AG08395 (cell line): ENCODE measurements at regions not wholly inside any gene's neighbourhood (a gene's known extent, or its start where the extent isn't known, plus 50 kb on each side); places are given as distances from the start of the nearest gene placed in this dataset.

Experiments
- DNase-seq: peaks from one replicate; pipeline ENCODE4 v3.0.0; 2012; ENCODE audit warnings: mixed read lengths, low spot score

DNA sequence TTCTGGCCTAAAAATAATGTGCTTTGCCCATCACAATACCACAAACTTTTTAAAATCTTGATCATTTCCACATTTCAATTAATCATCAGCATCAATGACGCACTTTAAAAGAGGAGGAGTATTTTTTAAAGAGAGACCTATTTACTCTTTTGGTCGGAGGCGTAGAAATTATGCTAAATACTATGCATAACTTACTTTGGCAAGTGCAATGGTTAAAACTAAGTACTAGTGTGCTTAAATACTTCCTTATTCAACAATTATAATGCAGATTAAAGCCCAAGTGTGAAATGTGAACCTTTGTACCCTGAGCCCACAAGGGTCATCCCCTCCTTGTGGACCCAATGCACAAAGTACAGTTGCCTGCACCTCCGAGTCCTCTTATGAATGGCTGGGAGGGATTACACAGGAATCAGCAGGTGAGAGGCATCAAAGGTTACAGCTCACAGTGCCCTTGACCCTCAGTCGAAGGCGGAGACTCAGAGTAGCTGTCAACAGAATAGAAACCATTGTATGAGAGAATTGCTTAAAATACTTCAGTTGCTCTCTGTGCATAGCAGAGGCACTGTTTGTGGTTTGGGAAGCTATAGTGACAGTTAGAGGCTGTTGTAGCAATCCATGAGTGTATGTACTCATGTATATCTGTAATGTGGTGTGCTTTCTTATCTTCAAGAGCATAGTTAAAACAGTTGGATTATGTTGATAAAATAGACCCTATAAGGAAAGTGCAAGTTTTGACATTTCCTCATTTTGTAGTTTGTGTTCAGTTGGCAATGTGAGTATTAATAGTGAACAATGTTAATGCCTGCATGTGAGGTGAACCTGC is 151.7 kb upstream of the ITGA4 start:
- no peak for DNase-seq

DNA sequence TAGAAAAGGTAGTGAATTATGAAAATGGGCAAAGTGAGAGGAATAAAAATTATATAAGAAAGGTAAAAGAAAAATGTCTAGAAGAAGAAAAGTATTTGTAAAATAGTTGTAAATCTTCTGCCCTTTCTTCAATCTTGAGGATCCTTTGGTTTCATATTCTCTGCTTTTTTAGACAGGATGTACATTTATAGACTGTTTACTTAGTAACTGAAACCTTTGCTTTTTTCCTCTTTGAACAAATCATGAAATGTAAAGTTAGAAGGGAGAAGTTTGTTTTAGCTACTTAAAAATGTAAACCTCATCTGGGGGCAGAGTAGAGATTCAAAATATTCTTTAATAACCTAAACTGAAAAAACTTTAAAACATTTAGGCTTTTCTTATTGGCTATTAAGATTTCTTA is 150.4 kb upstream of the ITGA4 start:
- DNase-seq, result no peak

DNA sequence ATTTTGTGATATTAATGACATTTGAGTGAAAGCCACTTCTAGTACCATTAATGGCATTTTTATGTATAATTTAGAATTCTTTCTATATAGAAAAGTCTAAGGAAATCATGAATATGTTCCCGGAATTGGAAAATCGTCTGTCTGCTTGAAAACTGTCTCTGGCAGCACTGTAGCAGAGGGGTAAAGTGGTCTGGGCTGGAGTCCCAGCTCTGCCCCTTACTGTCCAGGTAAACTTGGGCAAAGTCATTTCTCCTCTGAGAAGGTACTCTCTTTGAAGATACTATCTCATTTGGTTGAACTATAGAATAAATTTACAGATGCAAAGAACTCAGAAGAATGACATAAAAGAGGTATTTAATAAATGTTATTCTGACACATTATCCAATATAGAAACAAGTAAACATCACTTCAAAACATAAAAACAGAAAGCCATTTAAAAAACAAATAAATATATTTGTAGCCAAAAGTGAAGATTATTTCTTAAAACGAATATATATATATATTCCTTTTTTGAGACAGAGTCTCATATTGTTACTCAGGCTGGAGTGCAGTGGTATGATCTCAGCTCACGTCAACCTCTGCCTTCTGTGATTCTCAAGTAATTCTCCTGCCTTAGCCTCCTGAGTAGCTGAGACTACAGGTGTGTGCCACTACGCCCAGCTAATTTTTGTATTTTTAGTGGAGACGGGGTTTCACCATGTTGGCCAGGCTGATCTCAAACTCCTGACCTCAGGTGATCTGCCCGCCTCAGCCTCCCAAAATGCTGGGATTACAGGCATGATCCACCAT is 149.8 kb upstream of the ITGA4 start:
- no peak for DNase-seq

DNA sequence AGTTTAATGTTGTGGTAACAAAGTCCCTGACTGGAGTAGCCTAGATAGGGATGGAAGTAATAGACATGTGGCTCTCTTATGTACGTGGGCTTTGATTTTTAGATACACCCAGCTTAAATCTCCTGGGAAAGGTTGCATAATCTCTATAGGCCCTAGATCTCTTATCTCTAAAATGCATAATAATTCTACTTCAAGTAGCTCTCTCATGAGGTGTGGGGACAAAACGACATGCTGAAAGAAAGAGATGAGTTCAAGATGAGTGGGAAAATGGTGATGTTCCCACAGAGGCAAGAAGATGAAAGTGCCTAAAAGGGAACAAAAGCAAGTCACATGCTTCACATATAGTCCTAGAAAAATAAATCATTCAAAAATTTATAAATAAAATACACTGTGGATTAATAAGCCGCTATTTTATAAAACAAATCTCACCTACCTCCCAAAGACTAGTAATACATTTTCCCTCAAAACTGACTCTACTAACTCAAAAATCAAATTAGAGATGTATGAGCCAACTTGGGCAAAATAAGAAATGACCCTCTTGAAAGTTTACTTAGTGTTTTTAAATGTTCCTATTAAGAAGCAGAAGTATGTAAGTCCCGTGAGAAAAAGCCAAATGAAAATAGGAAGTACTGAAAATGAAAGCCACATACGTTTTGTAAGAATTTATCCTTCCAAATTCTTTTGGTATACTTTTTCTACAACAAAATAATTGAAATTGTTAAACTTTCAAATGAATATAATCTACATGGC is 148.2 kb upstream of the ITGA4 start:
- DNase-seq, result no peak

- no peak for DNase-seq
These were observed 147.6 kb upstream of the ITGA4 start for GRCh38 chr2:181309586-181309985.

GRCh38 chr2:181310967-181311366 is 146.2 kb upstream of the ITGA4 start:
- DNase-seq, result no peak

- DNase-seq, result no peak
These were observed 145.3 kb upstream of the ITGA4 start for GRCh38 chr2:181311837-181312236.

DNA sequence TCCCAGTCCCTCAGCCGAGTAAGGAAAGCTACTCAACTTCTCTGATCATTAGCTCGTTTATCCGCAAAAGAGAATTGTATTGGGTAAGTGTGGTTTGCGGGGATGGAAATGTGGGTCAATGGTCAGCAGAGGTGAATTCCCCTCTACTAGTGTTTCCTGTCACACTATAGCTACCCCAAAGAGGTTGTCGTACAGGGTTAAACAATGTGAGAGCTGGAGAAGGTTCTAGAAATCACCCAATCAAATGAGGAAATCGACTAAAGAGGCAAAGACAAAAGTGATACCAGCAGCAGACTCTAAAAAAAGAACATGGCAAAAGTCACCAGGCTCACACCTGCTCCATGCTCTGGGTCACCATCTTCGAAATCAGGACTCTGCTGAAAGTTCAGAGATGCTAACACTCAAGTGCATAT is 144.7 kb upstream of the ITGA4 start:
- DNase-seq, result no peak

GRCh38 chr2:181313845-181314244 is 143.3 kb upstream of the ITGA4 start:
- no peak for DNase-seq

DNA sequence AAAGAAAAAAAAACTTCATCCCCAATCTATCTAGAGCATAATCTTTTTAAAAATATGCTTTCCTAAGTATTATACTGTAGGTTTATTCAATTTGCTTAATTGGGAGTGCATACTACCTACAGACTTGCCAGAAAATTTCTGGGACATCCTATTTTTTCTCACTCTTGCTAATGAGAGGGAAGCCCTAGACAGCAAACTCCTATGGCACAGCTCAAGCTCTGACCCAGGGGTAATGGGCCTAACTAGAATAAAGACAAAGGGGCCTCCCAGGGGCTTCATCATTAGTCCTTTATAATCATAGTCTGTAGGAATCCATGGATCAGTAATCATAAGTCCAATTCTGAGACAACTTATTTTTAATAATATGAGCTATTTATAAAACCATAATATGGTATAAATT is 142.6 kb upstream of the ITGA4 start:
- DNase-seq, result no peak

GRCh38 chr2:181317511-181317910 is 139.7 kb upstream of the ITGA4 start:
- DNase-seq, result peak; percentile 4

- DNase-seq, result no peak
These were observed 138.5 kb upstream of the ITGA4 start for GRCh38 chr2:181318504-181319280.

DNA sequence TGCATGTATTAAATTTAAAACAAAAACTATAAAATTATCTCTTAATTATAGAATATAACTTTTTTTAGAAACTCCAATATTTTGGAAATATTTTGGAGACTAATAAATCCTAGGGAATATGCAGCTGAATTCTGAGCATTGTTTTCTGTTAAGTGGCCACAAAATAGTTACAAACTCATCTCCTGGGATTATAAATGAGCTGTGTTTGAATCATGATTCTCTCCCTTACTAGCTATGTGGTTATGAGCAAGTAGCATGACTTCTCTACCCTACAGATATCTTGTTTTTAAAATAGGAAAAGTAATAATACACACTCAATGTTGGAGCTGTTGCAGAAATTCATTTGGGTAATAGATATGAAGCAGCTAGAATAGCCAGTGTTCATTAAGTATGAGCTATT is 137.9 kb upstream of the ITGA4 start:
- peak; percentile 41 for DNase-seq

DNA sequence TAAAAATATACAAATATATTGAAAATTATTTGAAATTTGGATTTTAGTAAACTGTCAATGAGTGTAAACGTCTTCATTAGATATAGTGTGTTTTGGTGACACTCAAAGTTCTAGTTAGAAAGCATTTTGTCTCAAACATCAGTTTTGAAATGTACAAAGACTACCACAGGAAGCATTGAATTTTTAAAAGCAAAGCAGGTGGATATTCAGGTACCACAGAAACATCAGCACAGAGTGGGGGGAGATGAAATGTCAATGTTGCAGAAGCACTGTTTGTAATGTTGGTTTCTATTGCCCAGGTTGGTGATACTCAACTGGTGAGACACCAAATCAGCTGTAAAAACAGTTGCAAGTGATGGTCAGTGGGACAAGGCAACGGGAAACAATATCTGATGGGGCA is 136.5 kb upstream of the ITGA4 start:
- DNase-seq, result no peak

GRCh38 chr2:181324912-181325311 is 132.3 kb upstream of the ITGA4 start:
- no peak for DNase-seq

- DNase-seq, result no peak
These were observed 130.5 kb upstream of the ITGA4 start for GRCh38 chr2:181326661-181327060.

DNA sequence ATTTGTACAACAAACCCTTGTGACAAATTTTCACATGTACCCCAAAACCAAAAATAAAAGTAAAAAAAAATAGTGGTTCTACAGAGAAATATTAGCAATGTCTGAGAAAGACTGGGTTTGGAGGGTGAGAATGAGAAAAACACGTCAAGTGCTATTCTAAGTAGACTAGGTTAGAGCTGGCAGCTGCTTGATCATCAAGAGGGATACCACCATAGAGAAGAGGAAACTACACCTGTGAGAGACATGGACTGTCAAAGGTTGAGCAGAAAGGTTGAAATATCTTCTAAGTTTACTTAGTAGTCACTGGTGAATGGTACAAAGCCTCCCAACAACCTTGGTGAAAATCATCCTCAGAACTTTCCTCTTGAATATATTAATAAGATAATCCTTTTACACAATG is 126.9 kb upstream of the ITGA4 start:
- DNase-seq, result no peak

DNA sequence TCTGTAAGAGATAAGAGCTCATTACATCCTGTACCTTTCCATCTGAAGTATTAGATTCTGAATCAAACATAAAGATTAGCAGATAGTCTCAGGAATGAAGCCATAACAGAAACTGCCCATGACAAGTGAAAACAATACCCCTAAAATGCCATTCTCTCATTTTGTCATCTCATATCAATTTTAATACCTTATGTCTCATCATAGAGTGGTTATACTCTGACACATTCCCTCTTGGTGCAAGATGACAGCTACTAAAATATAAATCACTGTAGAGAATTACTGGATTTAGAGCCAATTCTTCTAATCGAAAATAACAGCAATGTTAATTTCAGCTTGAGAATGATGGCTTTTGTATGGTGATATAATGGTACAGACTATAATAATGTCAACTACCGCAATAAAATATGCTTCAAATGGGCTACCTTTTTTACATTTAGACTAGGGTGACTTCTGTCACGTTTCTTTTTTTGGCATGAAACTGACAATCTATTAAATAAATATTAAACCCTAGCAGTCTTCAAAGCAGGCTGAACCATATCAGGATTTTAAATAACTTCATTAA is 125.1 kb upstream of the ITGA4 start:
- DNase-seq, result no peak

DNA sequence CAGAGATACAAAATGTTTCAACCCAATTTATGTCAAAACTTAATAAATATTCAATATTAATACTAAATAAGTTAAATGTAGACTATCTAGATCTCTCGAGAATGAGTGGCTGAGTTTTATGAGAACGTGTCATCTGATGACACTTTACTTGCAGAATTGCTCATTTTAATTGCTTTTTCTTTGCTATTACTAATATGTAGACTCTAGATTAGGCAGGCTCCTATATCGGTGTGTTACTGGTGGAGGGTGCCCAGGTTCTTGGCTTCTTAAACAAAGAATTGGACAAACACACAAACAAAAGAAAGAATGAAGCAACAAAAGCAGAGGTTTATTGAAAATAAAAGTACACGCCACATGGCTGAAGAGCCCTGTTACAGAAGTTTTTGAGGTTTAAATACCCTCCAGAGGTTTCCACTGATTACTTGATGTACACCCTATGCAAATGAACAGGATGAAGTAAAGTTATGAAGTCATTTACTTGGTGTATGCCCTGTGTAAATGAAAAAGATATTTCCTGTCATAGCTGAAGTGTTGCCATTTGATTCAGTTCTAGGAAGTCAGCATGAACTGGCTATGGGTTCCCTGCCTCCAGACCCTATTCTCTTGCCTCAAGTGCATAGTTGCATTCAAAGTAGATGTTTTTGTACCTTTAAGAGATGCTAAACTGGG is 122.9 kb upstream of the ITGA4 start:
- no peak for DNase-seq

GRCh38 chr2:181340891-181341290 is 116.3 kb upstream of the ITGA4 start:
- no peak for DNase-seq
